Thoracic aorta (tissue), 2 donors: ENCODE measurements at regions not wholly inside any gene's neighbourhood (a gene's known extent, or its start where the extent isn't known, plus 50 kb on each side); places are given as distances from the start of the nearest gene placed in this dataset.

Experiments used
- ATAC-seq: fragments of 150-250 bp; one replicate; pipeline ENCODE4 v1.8.0; 2017; ENCODE audit warnings: low read depth; ENCODE audit not compliant: insufficient number of reproducible peaks, low FRiP score
- DNase-seq: peaks from one replicate; pipeline ENCODE4 v3.0.0-alpha.2; 2020; ENCODE audit warnings: low spot score
- H3K27ac ChIP-seq, 2 donors: fragments of 200-600 bp; sonication (generic); 1 replicate in 1 of 2; 2 replicates in 1 of 2; pipeline ENCODE4 v1.5.1; 2016; ENCODE audit warnings: mild to moderate bottlenecking in 2 of 2, moderate library complexity in 2 of 2
- H3K27me3 ChIP-seq: fragments of 200-600 bp; sonication (generic); replicated peaks from 2 replicates; pipeline ENCODE4 v1.6.0; 2016; ENCODE audit warnings: mild to moderate bottlenecking; ENCODE audit not compliant: insufficient read depth
- H3K36me3 ChIP-seq: fragments of 200-600 bp; sonication (generic); one replicate; pipeline ENCODE4 v1.5.1; 2016
- H3K4me1 ChIP-seq, 2 donors: fragments of 200-600 bp; sonication (generic); 1 replicate in 1 of 2; 2 replicates in 1 of 2; pipeline versions ENCODE4 v1.5.1 to v1.6.0; 2016; ENCODE audit warnings: low read depth in 2 of 2, mild to moderate bottlenecking in 1 of 2; ENCODE audit not compliant: control insufficient read depth in 1 of 2
- H3K4me3 ChIP-seq: fragments of 200-600 bp; sonication (generic); 2 replicates; pipeline ENCODE4 v1.5.1; 2016; ENCODE audit warnings: mild to moderate bottlenecking
- H3K9me3 ChIP-seq: fragments of 200-600 bp; sonication (generic); 2 replicates; pipeline ENCODE4 v1.5.1; 2016
- TF ChIP-seq, protein P1 (sequence below): fragments of 200-600 bp; sonication (generic); IDR thresholded peaks from one replicate; pipeline ENCODE4 v1.5.1; 2019; ENCODE audit warnings: antibody characterized with exemption

GRCh38 chr4:184317234-184317918 lies 99.7 kb upstream of the ENPP6 start:
- Histone ChIP-seq H3K27ac (no peak overlapping the region), H3K4me1 (no peaks in the 10 kb centered on the region), H3K4me3 (no peak overlapping the region), H3K36me3 (no peaks in the 10 kb centered on the region), H3K27me3 (no peaks in the 10 kb centered on the region), H3K9me3 (no peaks in the 10 kb centered on the region)
- DNase-seq: no peak
- TF ChIP-seq, protein P1, sequence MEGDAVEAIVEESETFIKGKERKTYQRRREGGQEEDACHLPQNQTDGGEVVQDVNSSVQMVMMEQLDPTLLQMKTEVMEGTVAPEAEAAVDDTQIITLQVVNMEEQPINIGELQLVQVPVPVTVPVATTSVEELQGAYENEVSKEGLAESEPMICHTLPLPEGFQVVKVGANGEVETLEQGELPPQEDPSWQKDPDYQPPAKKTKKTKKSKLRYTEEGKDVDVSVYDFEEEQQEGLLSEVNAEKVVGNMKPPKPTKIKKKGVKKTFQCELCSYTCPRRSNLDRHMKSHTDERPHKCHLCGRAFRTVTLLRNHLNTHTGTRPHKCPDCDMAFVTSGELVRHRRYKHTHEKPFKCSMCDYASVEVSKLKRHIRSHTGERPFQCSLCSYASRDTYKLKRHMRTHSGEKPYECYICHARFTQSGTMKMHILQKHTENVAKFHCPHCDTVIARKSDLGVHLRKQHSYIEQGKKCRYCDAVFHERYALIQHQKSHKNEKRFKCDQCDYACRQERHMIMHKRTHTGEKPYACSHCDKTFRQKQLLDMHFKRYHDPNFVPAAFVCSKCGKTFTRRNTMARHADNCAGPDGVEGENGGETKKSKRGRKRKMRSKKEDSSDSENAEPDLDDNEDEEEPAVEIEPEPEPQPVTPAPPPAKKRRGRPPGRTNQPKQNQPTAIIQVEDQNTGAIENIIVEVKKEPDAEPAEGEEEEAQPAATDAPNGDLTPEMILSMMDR: no peak
- ATAC-seq: no peak

GRCh38 chr4:184316821-184317220 lies 99.1 kb upstream of the ENPP6 start:
- ATAC-seq: no peak
- Histone ChIP-seq H3K9me3 (no peaks in the 10 kb centered on the region), H3K4me3 (no peak overlapping the region), H3K27me3 (no peaks in the 10 kb centered on the region), H3K27ac (no peak overlapping the region), H3K4me1 (no peaks in the 10 kb centered on the region), H3K36me3 (no peaks in the 10 kb centered on the region)
- DNase-seq: no peak
- TF ChIP-seq, protein P1: no peak

DNA sequence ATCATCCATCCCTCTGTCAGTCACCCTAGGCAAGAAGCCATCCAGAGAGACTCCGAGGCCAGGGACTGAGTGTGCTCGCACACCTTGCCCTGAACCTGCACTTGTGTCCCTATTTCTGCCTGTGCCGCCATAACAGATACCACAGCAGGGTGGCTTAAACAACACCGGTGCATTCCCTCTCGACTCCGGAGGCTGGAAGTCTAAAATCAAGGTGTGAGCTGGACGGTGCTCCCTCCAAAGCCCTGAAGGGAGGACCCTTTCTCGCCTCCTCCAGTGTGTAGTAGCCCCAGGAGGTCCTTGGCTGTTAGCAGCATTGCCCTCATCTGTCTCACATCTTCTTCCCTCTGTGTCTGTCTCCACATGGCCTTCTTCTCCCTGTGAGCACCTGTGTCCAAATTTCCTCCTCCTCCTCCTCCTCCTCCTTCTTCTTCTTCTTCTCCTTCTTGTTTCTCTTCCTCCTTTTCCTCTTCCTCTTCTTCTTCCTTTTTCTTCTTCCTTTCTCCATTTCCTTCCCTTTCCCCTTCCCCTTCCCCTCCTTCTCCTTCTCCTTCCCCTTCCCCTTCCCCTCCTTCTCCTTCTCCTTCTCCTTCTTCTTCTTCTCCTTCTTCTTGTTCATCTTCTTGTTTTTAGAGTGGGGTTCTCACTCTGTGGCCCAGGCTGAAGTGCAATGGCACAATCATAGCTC lies 98.1 kb upstream of the ENPP6 start:
- H3K27me3 ChIP-seq: no peaks in the 10 kb centered on the region
- TF ChIP-seq, protein P1: no peak

DNA sequence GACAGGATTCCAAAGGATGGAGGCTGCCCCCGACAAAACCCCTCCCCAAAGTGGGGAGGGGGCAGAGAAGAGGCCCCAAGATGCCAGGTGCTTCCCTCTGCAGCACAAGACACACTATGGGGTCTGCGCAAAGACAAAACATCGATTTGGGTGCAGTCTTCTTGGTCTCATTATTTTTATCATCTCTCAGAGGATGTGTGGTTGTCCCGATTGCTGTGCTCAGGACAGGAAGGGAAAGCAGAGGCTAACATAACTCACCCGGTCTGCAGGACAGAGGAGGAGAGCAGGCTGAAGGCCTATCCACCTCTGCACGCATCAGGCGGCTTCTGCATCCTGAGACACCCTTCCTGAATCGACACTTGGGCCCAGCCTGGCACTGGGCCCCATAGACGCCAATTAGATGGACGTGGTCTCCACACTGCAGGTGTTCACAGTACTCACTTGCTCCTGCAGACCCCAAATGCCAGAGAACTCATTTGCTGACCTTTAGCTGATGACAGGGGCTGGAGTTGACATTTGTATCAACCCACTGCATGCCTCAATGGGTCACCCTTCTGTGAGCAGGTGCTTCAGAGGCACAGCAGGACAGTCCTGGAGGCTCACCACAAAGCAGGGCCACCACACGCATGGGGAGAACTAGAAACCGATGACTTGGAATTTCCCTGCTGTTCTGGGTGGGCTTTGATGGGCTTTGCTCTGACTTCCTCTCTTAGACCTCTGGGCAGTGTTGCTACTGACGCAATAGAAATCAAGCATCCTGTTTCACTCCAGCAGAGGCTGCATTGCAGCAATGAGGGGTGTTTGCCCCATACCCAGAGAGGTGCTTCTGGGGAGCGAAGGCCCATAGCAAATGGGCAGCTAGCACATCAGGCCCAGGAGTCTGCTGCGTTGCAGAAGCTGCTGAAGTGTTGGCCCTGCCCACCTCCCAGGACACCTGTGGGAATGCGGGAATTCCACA lies 96.3 kb upstream of the ENPP6 start:
- peaks cover 0 to 8% of the 10 kb centered on the region in 2 donors for H3K4me1 ChIP-seq
- ATAC-seq: no peak
- no peaks in the 10 kb centered on the region for H3K27me3 ChIP-seq
- DNase-seq: no peak
- no peaks in the 10 kb centered on the region for H3K9me3 ChIP-seq
- no peak overlapping the region for H3K4me3 ChIP-seq
- no peaks in the 10 kb centered on the region for H3K36me3 ChIP-seq
- TF ChIP-seq, protein P1: no peak
- no peak overlapping the region for H3K27ac ChIP-seq

More for the DNA sequence above, 98.1 kb upstream of the ENPP6 start:
- H3K4me3 ChIP-seq: no peak overlapping the region
- H3K27ac ChIP-seq: no peak overlapping the region
- no peaks in the 10 kb centered on the region for H3K9me3 ChIP-seq
- DNase-seq (no peak), ATAC-seq (no peak)
- peaks cover 0 to 4% of the 10 kb centered on the region in 2 donors for H3K4me1 ChIP-seq
- H3K36me3 ChIP-seq: no peaks in the 10 kb centered on the region
